IPS DF 6.9 (cell line): ENCODE measurements at regions not wholly inside any gene's neighbourhood (a gene's known extent, or its start where the extent isn't known, plus 50 kb on each side); places are given as distances from the start of the nearest gene placed in this dataset.

Source experiments
- DNase-seq: peaks from one replicate; pipeline ENCODE4 v3.0.0-alpha.2; 2013; ENCODE audit warnings: low read depth, low spot score
- H3K27ac ChIP-seq: one replicate; pipeline ENCODE4 v1.5.1; 2013; ENCODE audit warnings: low read length, control low read depth
- H3K27me3 ChIP-seq: 2 replicates; pipeline ENCODE4 v1.6.1; 2013; ENCODE audit warnings: mild to moderate bottlenecking, low read length; ENCODE audit not compliant: control insufficient read depth, insufficient read depth
- H3K36me3 ChIP-seq: 2 replicates; pipeline ENCODE4 v1.6.1; 2013; ENCODE audit warnings: low read length; ENCODE audit not compliant: control insufficient read depth, insufficient read depth
- H3K4me1 ChIP-seq: 2 replicates; pipeline ENCODE4 v1.6.1; 2013; ENCODE audit warnings: low read length; ENCODE audit not compliant: control insufficient read depth, insufficient read depth
- H3K4me3 ChIP-seq: 2 replicates; pipeline ENCODE4 v1.5.1; 2013; ENCODE audit warnings: mild to moderate bottlenecking, low read length
- H3K9me3 ChIP-seq: 2 replicates; pipeline ENCODE4 v1.6.1; 2013; ENCODE audit warnings: low read length, inconsistent platforms; ENCODE audit not compliant: control insufficient read depth, insufficient read depth
- WGBS: extraction: QIAGEN DNeasy Blood & Tissue Kit; methylation state at CpG from one replicate; pipeline ENCODE4 v1.1.7; 2013; ENCODE audit warnings: mixed read lengths, missing lambda C conversion rate; ENCODE audit not compliant: insufficient read length, insufficient coverage; 5-methylcytosine and 5-hydroxymethylcytosine counted together

- DNase-seq: no peak
- no peaks in the 10 kb centered on the region for H3K27me3 ChIP-seq
- no peaks in the 10 kb centered on the region for H3K36me3 ChIP-seq
- no peak overlapping the region for H3K27ac ChIP-seq
- H3K4me3 ChIP-seq: no peak overlapping the region
- no CpG with 5 or more reads among the region's 7 CpGs for WGBS
- no peaks in the 10 kb centered on the region for H3K4me1 ChIP-seq
- H3K9me3 ChIP-seq: no peaks in the 10 kb centered on the region
These were observed 175.6 kb upstream of the ARX start for GRCh38 chrX:25191403-25191802.

DNA sequence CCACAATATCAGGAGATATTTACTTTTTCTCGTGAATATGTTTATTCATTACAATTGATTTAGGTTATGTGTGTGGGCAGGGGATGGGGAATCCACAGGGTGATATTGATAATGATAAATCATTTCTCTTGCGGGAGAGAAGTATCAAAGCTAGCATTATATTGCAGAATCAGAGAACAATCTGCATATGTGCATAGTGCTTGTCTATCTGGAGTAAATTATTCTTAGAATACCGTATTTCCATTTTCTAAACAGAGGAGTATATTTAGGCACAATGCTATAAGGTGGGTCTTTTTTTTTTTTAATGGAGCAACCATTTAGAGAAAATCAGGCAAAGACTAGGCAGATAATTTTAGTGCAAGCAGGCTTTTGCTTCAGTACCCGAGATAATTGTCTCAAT lies 166.0 kb upstream of the ARX start:
- no peak overlapping the region for H3K27ac ChIP-seq
- H3K9me3 ChIP-seq: no peaks in the 10 kb centered on the region
- DNase-seq: no peak
- H3K4me1 ChIP-seq: no peaks in the 10 kb centered on the region; the same call in 1 of the 2 replicates
- H3K27me3 ChIP-seq: no peaks in the 10 kb centered on the region
- H3K36me3 ChIP-seq: no peaks in the 10 kb centered on the region
- WGBS: no CpG with 5 or more reads among the region's 4 CpGs
- no peak overlapping the region for H3K4me3 ChIP-seq

DNA sequence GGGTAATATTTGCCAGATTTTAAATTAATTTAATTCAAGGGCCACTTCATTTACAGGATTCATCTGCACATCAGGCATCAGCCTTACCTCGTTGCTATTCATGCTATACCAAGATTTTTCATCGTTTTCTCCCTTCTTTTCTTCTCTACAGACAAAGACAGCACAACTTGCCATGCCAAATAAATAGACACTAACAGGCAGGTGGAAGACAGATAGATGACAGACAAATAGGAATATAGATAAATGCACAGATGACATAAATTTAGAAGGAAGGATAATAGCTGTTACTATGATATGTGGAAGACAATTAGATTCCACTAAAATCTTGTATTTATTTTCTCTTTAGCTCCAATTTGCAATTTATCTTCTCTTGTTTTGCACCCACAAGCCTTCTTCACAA lies 164.5 kb upstream of the ARX start:
- H3K4me3 ChIP-seq: no peak overlapping the region
- DNase-seq: no peak
- H3K4me1 ChIP-seq: no peaks in the 10 kb centered on the region; the same call in 1 of the 2 replicates
- no peaks in the 10 kb centered on the region for H3K36me3 ChIP-seq
- no peak overlapping the region for H3K27ac ChIP-seq
- no CpG with 5 or more reads among the region's 2 CpGs for WGBS
- no peaks in the 10 kb centered on the region for H3K9me3 ChIP-seq
- H3K27me3 ChIP-seq: no peaks in the 10 kb centered on the region

DNA sequence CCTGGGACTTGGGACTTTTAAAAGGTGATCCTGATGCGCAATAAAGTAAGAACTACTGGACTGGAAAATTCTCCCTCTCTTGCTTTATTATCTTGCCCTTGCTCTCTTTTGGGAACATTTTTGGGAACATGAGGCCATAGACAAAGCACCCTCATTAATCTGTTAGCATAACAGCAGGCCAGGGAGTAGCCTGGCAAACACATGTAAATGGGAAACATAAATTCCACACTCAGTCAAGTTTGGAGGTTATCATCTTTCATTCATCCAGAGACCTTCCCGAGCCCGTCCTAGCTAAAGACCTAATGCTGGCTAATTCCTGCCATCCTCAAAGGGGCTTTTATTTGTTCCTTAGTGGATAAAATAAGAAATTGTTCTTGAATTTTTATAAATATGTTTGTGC lies 162.8 kb upstream of the ARX start:
- Histone ChIP-seq H3K36me3 (no peaks in the 10 kb centered on the region), H3K4me1 (no peaks in the 10 kb centered on the region), H3K4me3 (no peak overlapping the region), H3K27me3 (no peaks in the 10 kb centered on the region), H3K27ac (no peak overlapping the region), H3K9me3 (no peaks in the 10 kb centered on the region)
- WGBS: no CpG with 5 or more reads among the region's 3 CpGs
- DNase-seq: no peak

DNA sequence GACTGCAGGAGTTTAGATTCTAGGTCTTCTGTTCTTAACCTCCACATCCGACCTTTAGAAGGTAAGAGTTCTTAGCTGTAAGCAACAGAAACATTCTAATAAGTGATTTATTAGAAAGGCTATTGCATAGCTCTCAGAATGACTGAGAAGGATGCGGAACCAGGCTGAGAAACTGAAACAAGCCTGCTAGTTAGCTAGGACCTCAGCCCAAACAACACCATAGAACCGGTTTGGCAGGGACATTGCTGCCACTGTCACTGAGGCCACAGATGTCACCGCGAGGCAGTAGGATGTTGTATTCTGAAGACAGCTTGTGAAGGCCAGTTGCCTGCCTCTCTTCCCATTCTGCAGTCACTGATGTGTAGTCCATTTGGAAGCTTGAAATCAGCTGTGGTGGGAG lies 160.0 kb upstream of the ARX start:
- Histone ChIP-seq H3K27me3 (no peaks in the 10 kb centered on the region), H3K4me1 (no peaks in the 10 kb centered on the region), H3K4me3 (no peak overlapping the region), H3K9me3 (no peaks in the 10 kb centered on the region), H3K27ac (no peak overlapping the region), H3K36me3 (no peaks in the 10 kb centered on the region)
- no CpG with 5 or more reads among the region's 5 CpGs for WGBS
- DNase-seq: no peak

GRCh38 chrX:25175171-25175570 lies 159.4 kb upstream of the ARX start:
- WGBS: no CpG with 5 or more reads among the region's 4 CpGs

DNA sequence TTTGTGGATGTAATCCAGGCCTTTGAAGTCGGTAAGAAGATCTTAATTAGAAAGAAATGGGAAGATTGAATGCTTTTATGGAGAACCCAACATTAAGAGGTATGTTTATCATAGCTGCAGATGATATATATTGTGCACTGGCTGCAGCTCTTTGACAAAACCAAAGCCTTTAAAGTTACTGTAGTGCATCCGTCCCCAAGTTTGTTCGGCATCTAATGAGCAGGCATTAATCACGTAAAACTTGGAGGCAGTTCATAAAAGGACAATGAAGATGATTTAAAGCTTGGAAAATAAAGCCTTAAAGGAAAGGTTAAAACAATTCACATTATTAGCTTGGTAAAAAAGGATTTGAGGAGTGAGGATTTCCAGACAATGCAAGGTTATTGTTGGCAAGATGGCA lies 150.8 kb upstream of the ARX start:
- WGBS: no CpG with 5 or more reads among the region's 4 CpGs
- no peaks in the 10 kb centered on the region for H3K36me3 ChIP-seq
- no peak for DNase-seq
- no peaks in the 10 kb centered on the region for H3K4me1 ChIP-seq
- H3K27me3 ChIP-seq: no peaks in the 10 kb centered on the region
- no peaks in the 10 kb centered on the region for H3K9me3 ChIP-seq
- no peak overlapping the region for H3K27ac ChIP-seq
- no peak overlapping the region for H3K4me3 ChIP-seq

More at GRCh38 chrX:25175171-25175570, 159.4 kb upstream of the ARX start:
- no peaks in the 10 kb centered on the region for H3K36me3 ChIP-seq
- no peak for DNase-seq
- no peak overlapping the region for H3K27ac ChIP-seq
- no peaks in the 10 kb centered on the region for H3K27me3 ChIP-seq
- H3K4me3 ChIP-seq: no peak overlapping the region
- no peaks in the 10 kb centered on the region for H3K9me3 ChIP-seq
- H3K4me1 ChIP-seq: no peaks in the 10 kb centered on the region

DNA sequence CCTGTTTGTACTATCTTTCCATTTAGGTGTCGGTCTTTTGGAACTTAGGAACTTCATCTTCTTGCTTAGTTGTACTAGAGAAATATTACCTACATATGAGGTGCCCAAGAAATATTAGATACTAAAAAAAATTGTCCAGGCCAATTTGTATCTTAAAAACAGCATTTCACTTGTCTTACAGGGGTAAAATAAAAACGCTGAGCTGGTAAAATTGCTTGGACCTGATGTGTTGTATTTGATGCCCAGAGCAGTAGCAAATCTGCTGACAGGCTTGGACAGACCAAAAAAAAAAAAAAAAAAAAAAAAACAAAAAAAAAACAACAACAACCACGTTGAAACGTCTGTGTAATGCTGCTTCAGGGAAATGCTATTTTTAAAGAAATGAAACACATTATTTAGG lies 150.4 kb upstream of the ARX start:
- no peaks in the 10 kb centered on the region for H3K36me3 ChIP-seq
- no peak for DNase-seq
- WGBS: no CpG with 5 or more reads among the region's 4 CpGs
- H3K27me3 ChIP-seq: no peaks in the 10 kb centered on the region
- no peak overlapping the region for H3K4me3 ChIP-seq
- H3K4me1 ChIP-seq: no peaks in the 10 kb centered on the region
- H3K27ac ChIP-seq: no peak overlapping the region
- H3K9me3 ChIP-seq: no peaks in the 10 kb centered on the region

DNA sequence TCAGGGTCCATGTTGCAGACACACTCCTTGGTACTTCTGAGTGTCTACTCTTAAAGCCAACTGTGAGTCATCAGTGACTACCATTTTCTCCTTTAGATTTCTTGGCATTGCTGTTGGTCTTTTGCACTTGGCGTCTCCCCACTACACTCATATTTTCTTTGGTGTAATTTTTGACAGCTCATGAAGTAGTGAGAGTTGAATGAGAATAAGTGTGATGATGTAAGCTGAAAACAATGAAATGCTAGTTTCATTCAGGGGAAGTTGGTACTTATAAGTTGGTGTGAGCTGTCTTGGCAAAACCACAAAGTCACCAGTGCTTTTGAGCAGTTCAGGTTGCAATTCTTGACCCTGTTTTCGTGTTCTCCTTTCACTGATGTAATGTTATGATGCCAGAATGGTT lies 142.9 kb upstream of the ARX start:
- DNase-seq: no peak
- no CpG with 5 or more reads among the region's 2 CpGs for WGBS
- Histone ChIP-seq H3K4me3 (no peak overlapping the region), H3K27me3 (no peaks in the 10 kb centered on the region), H3K4me1 (no peaks in the 10 kb centered on the region), H3K36me3 (no peaks in the 10 kb centered on the region), H3K27ac (no peak overlapping the region), H3K9me3 (no peaks in the 10 kb centered on the region)

- no CpG with 5 or more reads among the region's 3 CpGs for WGBS
- Histone ChIP-seq H3K4me3 (no peak overlapping the region), H3K4me1 (no peaks in the 10 kb centered on the region), H3K9me3 (no peaks in the 10 kb centered on the region), H3K36me3 (no peaks in the 10 kb centered on the region), H3K27ac (no peak overlapping the region), H3K27me3 (no peaks in the 10 kb centered on the region)
- DNase-seq: no peak
These were observed 141.1 kb upstream of the ARX start for GRCh38 chrX:25156832-25157231.

DNA sequence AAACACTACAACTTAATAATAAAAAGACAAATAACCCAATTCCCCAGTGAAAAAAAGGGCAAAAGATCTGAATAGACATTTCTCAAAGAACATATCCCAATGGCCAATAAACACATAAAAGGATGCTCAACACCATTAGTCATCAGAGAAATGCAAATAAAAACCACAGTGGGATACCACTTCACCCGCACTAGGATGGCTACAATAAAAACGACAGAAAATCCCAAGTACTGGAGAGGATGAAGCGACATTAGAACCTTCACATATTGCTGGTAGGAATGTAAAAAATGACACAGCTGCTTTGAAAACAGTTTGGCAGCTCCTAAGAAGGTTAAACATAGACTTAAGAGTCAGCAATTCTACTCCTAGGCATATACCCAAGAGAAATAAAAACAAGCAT lies 140.6 kb upstream of the ARX start:
- no peak overlapping the region for H3K27ac ChIP-seq
- no peaks in the 10 kb centered on the region for H3K36me3 ChIP-seq
- WGBS: no CpG with 5 or more reads among the region's 3 CpGs
- H3K4me3 ChIP-seq: no peak overlapping the region
- H3K4me1 ChIP-seq: no peaks in the 10 kb centered on the region
- H3K9me3 ChIP-seq: no peaks in the 10 kb centered on the region
- no peaks in the 10 kb centered on the region for H3K27me3 ChIP-seq
- no peak for DNase-seq
